ENCODE measurements at regions not wholly inside any gene's neighbourhood (a gene's known extent, or its start where the extent isn't known, plus 50 kb on each side); places are given as distances from the start of the nearest gene placed in this dataset.

GRCh38 chrX:83422836-83423235, 85.3 kb upstream of the POU3F4 start:
- Histone ChIP-seq H4K20me1 (ENCODE audit: insufficient read depth, low read length) (no peaks in the 10 kb centered on the region), H3K79me2 (ENCODE audit: insufficient read depth, low read length) (no peaks in the 10 kb centered on the region), H3K27me3 (ENCODE audit: control insufficient read depth in 1 of 2, insufficient read depth in 2 of 2, low read length in 2 of 2) (no peaks in the 10 kb centered on the region), H3K4me2 (ENCODE audit: low read depth, low read length) (no peak overlapping the region), H3K27ac (ENCODE audit: extremely low read length, insufficient read depth, low read length) (no peak overlapping the region), H3K36me3 (replicated peaks in 1 of 2; ENCODE audit: control insufficient read depth in 1 of 2, insufficient read depth in 2 of 2, low read length in 2 of 2) (no peaks in the 10 kb centered on the region), H2AFZ (ENCODE audit: low read length) (no peak overlapping the region), H3K9me3 (ENCODE audit: low read length) (peaks cover 14% of the 10 kb centered on the region; the same call in 1 of the 2 replicates), H3K4me3 (replicated peaks in 1 of 3; ENCODE audit: insufficient read depth in 1 of 3, low read depth in 2 of 3, low read length in 3 of 3) (no peak overlapping the region), H3K9ac (ENCODE audit: insufficient read depth, low read depth, low read length) (no peak overlapping the region), H3K4me1 (ENCODE audit: insufficient read depth, low read length) (no peaks in the 10 kb centered on the region)
- ATAC-seq (no peak), DNase-seq (ENCODE audit: low spot score) (no peak), FAIRE-seq (no peak)
- in situ Hi-C loops (cut with HindIII; ENCODE audit: extremely low pct_ligation_motif_present, low pct_unique_long_range_greater_than_20kb) (no loop called here), intact Hi-C loops (cut with micrococcal nuclease; ENCODE audit: unreplicated experiment) (no loop called here)
- ChIA-PET POLR2A (no interaction called here), CTCF (ENCODE audit: low intra/inter-chr PET ratio, low total read pairs) (no interaction called here)
- BruUV-seq (replicated peaks): no TSS peak
- WGBS (ENCODE audit: low lambda C conversion rate): 73% methylated on average over 1 of the region's 1 CpG
- no peak for TF ChIP-seq HOXA7 (CRISPR knock-in tag; IDR thresholded peaks at IDR 0.05)
- TF ChIP-seq SRY (CRISPR knock-in tag; IDR thresholded peaks at IDR 0.05): no peak
- no peak for TF ChIP-seq MAFG (CRISPR knock-in tag; IDR thresholded peaks at IDR 0.05)
- TF ChIP-seq JARID2 (CRISPR knock-in tag; IDR thresholded peaks at IDR 0.05; ENCODE audit: insufficient replicate concordance): no peak
- TF ChIP-seq JUN (CRISPR knock-in tag; IDR thresholded peaks at IDR 0.05): no peak
- no peak for TF ChIP-seq KDM2A (CRISPR knock-in tag; IDR thresholded peaks at IDR 0.05; ENCODE audit: borderline replicate concordance, low read depth)
- TF ChIP-seq ZNF512 (CRISPR knock-in tag; IDR thresholded peaks at IDR 0.05): no peak
- no peak for TF ChIP-seq HDAC2 (CRISPR knock-in tag; IDR thresholded peaks at IDR 0.05)
- no peak for TF ChIP-seq ZNF564 (CRISPR knock-in tag; IDR thresholded peaks at IDR 0.05)
- TF ChIP-seq ZNF138 (CRISPR knock-in tag; IDR thresholded peaks at IDR 0.05; ENCODE audit: low read depth): no peak
- TF ChIP-seq PRDM15 (CRISPR knock-in tag; IDR thresholded peaks at IDR 0.05): no peak
- no peak for TF ChIP-seq KDM3A (CRISPR knock-in tag; IDR thresholded peaks at IDR 0.05; ENCODE audit: low read depth)
- no peak for TF ChIP-seq FUBP1 (CRISPR knock-in tag; IDR thresholded peaks at IDR 0.05; ENCODE audit: borderline replicate concordance)
- TF ChIP-seq TGIF2 (CRISPR knock-in tag; IDR thresholded peaks at IDR 0.05): no peak
- TF ChIP-seq ZNF576 (CRISPR knock-in tag; IDR thresholded peaks at IDR 0.05): no peak
- no peak for TF ChIP-seq FOXJ3 (CRISPR knock-in tag; IDR thresholded peaks at IDR 0.05; ENCODE audit: borderline replicate concordance)
- no peak for TF ChIP-seq RXRA (CRISPR knock-in tag; IDR thresholded peaks at IDR 0.05)
- no peak for TF ChIP-seq ZNF17 (CRISPR knock-in tag; IDR thresholded peaks at IDR 0.05)

All from HepG2 (cell line).